Peyer's patch (tissue), 4 donors: ENCODE measurements at regions not wholly inside any gene's neighbourhood (a gene's known extent, or its start where the extent isn't known, plus 50 kb on each side); places are given as distances from the start of the nearest gene placed in this dataset.
"Not testable (repeated sequence)": the region's sequence is repeated elsewhere in the genome, so short reads cannot be mapped to it uniquely, and the experiment has no call there.

Experiments
- CTCF ChIP-seq, 6 experiments: fragments of 450-650 bp in 4 of 6; fragments of 200-600 bp in 2 of 6; sonication (generic) in 1 of 6; IDR thresholded peaks; one replicate each; pipeline ENCODE4 v1.5.1; 2017 to 2019; ENCODE audit warnings: antibody characterized with exemption in 6 of 6, mild to moderate bottlenecking in 3 of 6, moderate library complexity in 1 of 6
- POLR2A ChIP-seq, 2 donors: fragments of 450-650 bp; IDR thresholded peaks; one replicate each; pipeline ENCODE4 v1.5.1; 2017; ENCODE audit warnings: antibody characterized with exemption in 2 of 2, mild to moderate bottlenecking in 2 of 2, moderate library complexity in 2 of 2

GRCh38 chr4:9008407-9008806 is 136.8 kb upstream of the HMX1 start:
- not testable (repeated sequence) for TF ChIP-seq CTCF, POLR2A (IDR thresholded peaks at IDR 0.05)
